ENCODE measurements at regions not wholly inside any gene's neighbourhood (a gene's known extent, or its start where the extent isn't known, plus 50 kb on each side); places are given as distances from the start of the nearest gene placed in this dataset.

GRCh38 chr1:221002601-221003000, 123.4 kb downstream of the HLX start:
- TF ChIP-seq POLR2A (IDR thresholded peaks at IDR 0.05), result no peak
- no peak for TF ChIP-seq CTCF (IDR thresholded peaks at IDR 0.05 in 4 of 5, conservative IDR thresholded peaks at IDR 0.05 in 1 of 5)
- in situ Hi-C loops (cut with MboI; ENCODE audit: low sequenced_read_pairs in 4 of 4), result no loop called here
- Histone ChIP-seq H3K4me1 (no peaks in the 10 kb centered on the region), H3K36me3 (no peaks in the 10 kb centered on the region), H3K4me3 (no peak overlapping the region), H3K27ac (no peak overlapping the region), H3K27me3 (no peaks in the 10 kb centered on the region), H3K9me3 (no peaks in the 10 kb centered on the region)
- ATAC-seq (no peak), DNase-seq (no peak)
- intact Hi-C loops (cut with DNase I; ENCODE audit: low total_unique reads), result no loop called here

GRCh38 chr1:221011145-221011544, 131.9 kb downstream of the HLX start:
- Histone ChIP-seq H3K27ac (no peak overlapping the region), H3K4me3 (no peak overlapping the region), H3K36me3 (no peaks in the 10 kb centered on the region), H3K4me1 (no peaks in the 10 kb centered on the region), H3K27me3 (no peaks in the 10 kb centered on the region), H3K9me3 (no peaks in the 10 kb centered on the region)
- ATAC-seq (no peak), DNase-seq (no peak)
- TF ChIP-seq POLR2A (IDR thresholded peaks at IDR 0.05) (no peak), CTCF (IDR thresholded peaks at IDR 0.05 in 4 of 5, conservative IDR thresholded peaks at IDR 0.05 in 1 of 5) (no peak)
- intact Hi-C loops (cut with DNase I; ENCODE audit: low total_unique reads), result no loop called here
- in situ Hi-C loops (cut with MboI; ENCODE audit: low sequenced_read_pairs in 4 of 4), result no loop called here

GRCh38 chr1:221012120-221012519, 132.9 kb downstream of the HLX start:
- ATAC-seq, result no peak
- in situ Hi-C loops (cut with MboI; ENCODE audit: low sequenced_read_pairs in 4 of 4) (no loop called here), intact Hi-C loops (cut with DNase I; ENCODE audit: low total_unique reads) (no loop called here)
- Histone ChIP-seq H3K4me3 (no peak overlapping the region), H3K27ac (no peak overlapping the region), H3K9me3 (no peaks in the 10 kb centered on the region), H3K36me3 (no peaks in the 10 kb centered on the region), H3K27me3 (no peaks in the 10 kb centered on the region), H3K4me1 (no peaks in the 10 kb centered on the region)
- TF ChIP-seq CTCF (IDR thresholded peaks at IDR 0.05 in 4 of 5, conservative IDR thresholded peaks at IDR 0.05 in 1 of 5) (no peak), POLR2A (IDR thresholded peaks at IDR 0.05) (no peak)
- DNase-seq, result no peak

- ATAC-seq, result no peak
- no peaks in the 10 kb centered on the region for H3K4me1 ChIP-seq
- TF ChIP-seq CTCF (IDR thresholded peaks at IDR 0.05 in 4 of 5, conservative IDR thresholded peaks at IDR 0.05 in 1 of 5) (no peak), POLR2A (IDR thresholded peaks at IDR 0.05) (no peak)
- intact Hi-C loops (cut with DNase I; ENCODE audit: low total_unique reads) (no loop called here), in situ Hi-C loops (cut with MboI; ENCODE audit: low sequenced_read_pairs in 4 of 4) (no loop called here)
- no peaks in the 10 kb centered on the region for H3K27me3 ChIP-seq
- H3K9me3 ChIP-seq, result no peaks in the 10 kb centered on the region
- H3K27ac ChIP-seq, result no peak overlapping the region
- no peak for DNase-seq
- no peaks in the 10 kb centered on the region for H3K36me3 ChIP-seq
- H3K4me3 ChIP-seq, result no peak overlapping the region
Measured at GRCh38 chr1:221013691-221014660, 134.7 kb downstream of the HLX start.
